Neuron (in vitro differentiated cells): ENCODE measurements at regions not wholly inside any gene's neighbourhood (a gene's known extent, or its start where the extent isn't known, plus 50 kb on each side); places are given as distances from the start of the nearest gene placed in this dataset.

Experiments
- H2AFZ ChIP-seq: one replicate; pipeline ENCODE4 v1.6.1; 2013; ENCODE audit warnings: low read depth, mild to moderate bottlenecking, inconsistent platforms, low read length, moderate library complexity
- H3K27me3 ChIP-seq: one replicate; pipeline ENCODE4 v1.6.1; 2013; ENCODE audit warnings: low read length; ENCODE audit not compliant: insufficient read depth
- H3K36me3 ChIP-seq: one replicate; pipeline ENCODE4 v1.6.1; 2013; ENCODE audit warnings: low read length; ENCODE audit not compliant: insufficient read depth
- H3K4me1 ChIP-seq: one replicate; pipeline ENCODE4 v1.6.1; 2013; ENCODE audit warnings: low read length; ENCODE audit not compliant: insufficient read depth
- H3K4me3 ChIP-seq: 2 replicates; pipeline ENCODE4 v1.5.1; 2013; ENCODE audit warnings: mild to moderate bottlenecking, low read length, moderate library complexity
- H3K9me3 ChIP-seq: one replicate; pipeline ENCODE4 v1.6.1; 2013; ENCODE audit warnings: low read length

DNA sequence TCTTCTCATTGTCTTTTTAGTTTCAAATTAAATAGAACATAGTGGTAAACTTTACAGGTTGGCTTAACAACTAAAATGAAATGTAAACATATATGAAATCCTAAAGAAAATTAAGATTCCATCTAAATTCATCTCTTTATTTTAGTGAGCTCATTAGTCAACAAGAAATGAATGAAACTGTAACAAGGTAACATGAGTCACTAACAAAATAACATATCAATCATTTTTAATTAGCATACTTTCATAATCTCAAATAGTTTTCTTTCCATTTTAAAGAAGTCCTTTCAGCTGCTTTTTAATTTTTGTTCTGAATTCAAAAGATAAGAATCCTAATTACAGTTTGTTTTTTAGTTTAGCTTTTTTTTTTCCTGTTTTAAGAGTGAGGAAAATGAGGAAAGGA lies 688.6 kb upstream of the TENM4 start:
- Histone ChIP-seq H3K27me3 (no peaks in the 10 kb centered on the region), H3K4me3 (no peak overlapping the region), H3K36me3 (no peaks in the 10 kb centered on the region), H3K4me1 (no peaks in the 10 kb centered on the region), H3K9me3 (no peaks in the 10 kb centered on the region), H2AFZ (no peak overlapping the region)

DNA sequence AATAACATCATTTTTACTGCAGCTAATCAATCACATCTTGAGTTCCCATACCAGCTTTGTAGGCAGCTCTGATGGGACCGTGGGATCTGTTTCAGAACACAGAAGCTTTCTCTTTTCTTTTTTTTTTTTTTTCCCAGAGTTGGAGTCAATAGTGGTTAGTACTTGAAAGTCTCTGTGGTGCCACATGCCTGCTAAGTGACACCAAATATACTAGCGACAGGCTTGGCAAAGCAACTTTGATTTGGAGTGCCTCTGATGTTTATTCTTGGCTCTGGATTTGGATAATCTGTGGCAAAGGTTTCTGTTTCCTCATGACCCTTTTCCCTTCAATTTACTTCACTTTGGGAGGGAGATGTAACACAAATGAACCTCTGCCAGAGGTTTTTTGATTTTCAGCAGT lies 681.4 kb upstream of the TENM4 start:
- Histone ChIP-seq H2AFZ (no peak overlapping the region), H3K27me3 (no peaks in the 10 kb centered on the region), H3K9me3 (peaks cover 2% of the 10 kb centered on the region), H3K36me3 (no peaks in the 10 kb centered on the region), H3K4me3 (no peak overlapping the region), H3K4me1 (peaks cover 11% of the 10 kb centered on the region)

DNA sequence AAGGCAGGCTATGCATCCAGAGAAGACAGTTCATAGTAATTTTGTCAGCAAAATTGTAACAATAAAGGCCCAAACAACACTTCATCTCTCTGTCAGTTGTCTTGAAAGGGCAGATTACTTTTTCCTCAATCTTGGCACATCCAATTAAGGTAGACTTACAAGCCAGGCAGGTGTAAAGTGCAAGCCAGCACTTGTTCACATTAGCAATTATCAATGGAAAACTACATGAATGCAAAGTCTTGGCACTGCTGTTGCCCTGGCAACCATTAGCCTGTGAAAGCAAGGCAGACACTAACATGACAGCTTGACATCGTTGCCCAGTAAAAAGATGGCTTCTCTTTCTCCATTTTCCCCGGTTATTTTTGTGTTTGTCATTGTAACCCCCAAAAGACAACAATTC lies 677.2 kb upstream of the TENM4 start:
- H3K4me3 ChIP-seq: no peak overlapping the region
- no peaks in the 10 kb centered on the region for H3K27me3 ChIP-seq

DNA sequence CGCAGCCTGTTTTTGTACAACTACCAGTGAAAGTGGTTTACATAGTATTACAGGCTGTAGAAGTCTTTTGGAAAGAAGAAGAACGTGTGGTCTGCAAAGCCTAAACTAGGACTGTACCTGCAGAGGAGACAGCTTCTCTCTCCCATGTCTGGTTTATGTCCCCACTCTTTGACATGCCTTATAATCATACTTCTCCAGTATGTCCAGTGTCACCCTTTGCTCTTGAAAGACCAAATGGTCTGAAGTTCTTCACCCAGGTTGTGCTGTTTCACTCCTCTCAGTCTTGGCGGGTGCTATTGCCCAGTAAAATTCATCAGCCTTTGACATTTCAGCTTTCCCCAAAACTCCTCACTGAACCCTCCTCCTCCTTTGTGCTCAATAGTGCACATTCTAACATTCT lies 676.0 kb upstream of the TENM4 start:
- Histone ChIP-seq H3K4me3 (no peak overlapping the region), H3K27me3 (no peaks in the 10 kb centered on the region), H3K36me3 (no peaks in the 10 kb centered on the region), H3K4me1 (peaks cover 11% of the 10 kb centered on the region), H2AFZ (no peak overlapping the region), H3K9me3 (no peaks in the 10 kb centered on the region)

More for the DNA sequence above, 677.2 kb upstream of the TENM4 start:
- Histone ChIP-seq H3K9me3 (no peaks in the 10 kb centered on the region), H3K36me3 (no peaks in the 10 kb centered on the region), H3K4me1 (peaks cover 11% of the 10 kb centered on the region), H2AFZ (no peak overlapping the region)

DNA sequence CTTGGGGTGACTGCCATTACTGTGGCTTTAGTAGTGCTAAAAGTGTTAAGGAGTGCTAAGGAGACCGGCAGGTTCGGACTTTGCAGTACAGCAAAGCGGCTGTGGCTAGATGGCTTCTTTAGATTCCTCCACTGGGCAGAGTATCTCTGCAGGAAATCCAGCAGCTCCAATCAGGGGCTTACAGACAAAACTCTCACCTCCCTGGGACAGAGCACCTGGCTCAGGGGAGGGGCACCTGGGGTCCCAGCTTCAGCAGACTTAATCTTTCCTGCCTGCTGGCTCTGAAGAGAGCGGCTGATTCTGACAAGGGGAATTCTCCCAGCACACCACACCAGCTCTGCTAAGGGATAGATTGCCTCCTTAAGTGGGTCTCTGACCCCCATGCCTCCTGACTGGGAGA lies 668.8 kb upstream of the TENM4 start:
- Histone ChIP-seq H3K36me3 (no peaks in the 10 kb centered on the region), H3K27me3 (no peaks in the 10 kb centered on the region), H3K4me1 (no peaks in the 10 kb centered on the region), H3K9me3 (no peaks in the 10 kb centered on the region), H3K4me3 (no peak overlapping the region), H2AFZ (no peak overlapping the region)

DNA sequence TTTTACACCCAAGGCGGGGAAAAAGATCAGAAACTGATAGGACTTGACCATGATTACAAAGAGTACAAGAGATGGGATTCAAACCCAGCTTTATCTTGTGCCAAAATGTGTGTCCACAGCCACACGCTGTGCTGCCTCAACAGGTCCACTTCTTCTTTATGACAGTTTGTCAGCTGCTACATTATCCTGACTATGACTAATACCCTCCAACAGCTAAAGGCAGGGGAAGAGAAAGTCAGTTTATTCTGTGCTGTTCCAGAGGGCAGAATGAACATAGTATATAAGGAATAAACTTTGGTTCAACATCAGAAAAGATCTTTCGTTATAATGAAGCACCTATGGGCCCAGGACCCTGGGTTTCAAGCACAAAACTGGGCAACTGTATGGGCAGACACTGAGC lies 668.2 kb upstream of the TENM4 start:
- Histone ChIP-seq H2AFZ (no peak overlapping the region), H3K36me3 (no peaks in the 10 kb centered on the region), H3K4me3 (no peak overlapping the region), H3K9me3 (no peaks in the 10 kb centered on the region), H3K4me1 (no peaks in the 10 kb centered on the region), H3K27me3 (no peaks in the 10 kb centered on the region)

DNA sequence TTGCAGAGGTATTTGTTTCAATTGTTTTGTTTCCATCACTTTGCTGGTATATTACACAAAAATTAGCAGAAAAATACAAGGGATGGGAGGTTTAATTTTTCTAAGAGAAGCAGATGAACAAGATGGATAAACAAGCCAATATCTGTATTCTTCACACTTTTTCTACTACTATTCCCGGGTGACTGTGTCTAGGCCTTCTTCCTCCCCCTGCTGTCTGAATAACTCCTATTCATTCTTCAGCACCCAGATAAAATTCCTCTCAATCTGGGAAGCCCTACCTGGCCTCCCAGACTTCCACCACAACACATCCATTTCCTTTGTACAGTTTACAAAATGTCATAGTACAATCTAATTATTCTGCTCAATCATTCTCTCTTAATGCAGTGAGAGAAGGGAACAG lies 666.6 kb upstream of the TENM4 start:
- Histone ChIP-seq H3K4me1 (peaks cover 2% of the 10 kb centered on the region), H2AFZ (no peak overlapping the region), H3K27me3 (no peaks in the 10 kb centered on the region), H3K4me3 (no peak overlapping the region), H3K36me3 (no peaks in the 10 kb centered on the region), H3K9me3 (no peaks in the 10 kb centered on the region)

DNA sequence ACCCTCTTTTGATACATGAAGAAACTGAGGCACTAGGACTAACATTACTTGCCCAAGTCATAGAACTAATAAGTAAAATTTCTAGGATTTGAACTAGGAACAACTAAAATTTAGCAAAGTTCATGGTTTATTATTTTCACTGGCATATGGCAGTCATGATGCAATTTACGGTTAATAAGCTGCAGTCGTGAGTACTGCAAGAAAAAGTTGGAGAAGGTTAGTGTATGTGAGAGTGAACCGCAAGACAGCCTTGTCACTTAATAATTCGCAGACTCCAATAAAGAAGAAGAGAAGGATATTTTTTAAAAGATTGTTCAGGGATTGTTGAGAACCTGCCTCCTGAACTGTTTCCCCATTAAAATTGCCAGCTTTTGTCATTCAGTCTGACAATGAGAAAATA lies 663.4 kb upstream of the TENM4 start:
- H3K27me3 ChIP-seq: no peaks in the 10 kb centered on the region
- no peaks in the 10 kb centered on the region for H3K36me3 ChIP-seq
- peaks cover 2% of the 10 kb centered on the region for H3K4me1 ChIP-seq
- H2AFZ ChIP-seq: no peak overlapping the region
- no peaks in the 10 kb centered on the region for H3K9me3 ChIP-seq
- no peak overlapping the region for H3K4me3 ChIP-seq

DNA sequence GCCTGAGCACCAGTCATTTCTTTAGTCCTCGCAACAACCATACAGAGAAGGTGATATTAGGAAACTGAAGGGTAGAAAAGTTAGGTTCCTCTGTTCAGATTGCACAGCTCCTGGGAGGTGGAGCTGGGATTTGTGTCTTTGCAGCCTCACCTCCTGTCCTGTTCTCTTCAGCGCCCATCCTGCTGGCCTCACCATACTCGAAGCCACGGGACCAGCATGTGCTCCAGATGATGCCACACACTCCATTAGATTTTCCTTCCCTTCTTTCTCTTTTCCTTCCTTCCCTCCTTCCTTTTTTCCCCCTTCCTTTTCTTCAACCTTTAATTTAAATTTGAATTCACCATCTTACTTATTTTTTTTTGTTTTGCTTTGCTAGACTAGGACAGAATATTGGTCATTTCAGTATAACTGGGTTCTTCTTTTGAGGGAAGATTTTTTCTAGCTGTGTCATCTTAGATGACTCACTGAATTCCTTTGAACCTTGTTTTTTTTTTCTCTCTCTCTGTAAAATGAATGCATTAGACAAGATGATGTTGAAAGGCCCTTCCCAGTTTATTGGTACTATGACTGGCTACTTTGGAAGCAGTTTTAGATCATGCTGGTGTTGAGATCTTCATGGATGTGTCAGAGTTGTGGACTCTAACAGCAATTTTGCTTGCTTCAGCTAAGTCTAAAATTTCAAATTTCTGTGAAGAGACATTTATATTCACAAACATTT lies 662.5 kb upstream of the TENM4 start:
- peaks cover 2% of the 10 kb centered on the region for H3K4me1 ChIP-seq
- H3K36me3 ChIP-seq: no peaks in the 10 kb centered on the region
- H3K4me3 ChIP-seq: no peak overlapping the region
- H2AFZ ChIP-seq: peak overlapping the region; percentile 43
- H3K27me3 ChIP-seq: no peaks in the 10 kb centered on the region
- H3K9me3 ChIP-seq: no peaks in the 10 kb centered on the region

DNA sequence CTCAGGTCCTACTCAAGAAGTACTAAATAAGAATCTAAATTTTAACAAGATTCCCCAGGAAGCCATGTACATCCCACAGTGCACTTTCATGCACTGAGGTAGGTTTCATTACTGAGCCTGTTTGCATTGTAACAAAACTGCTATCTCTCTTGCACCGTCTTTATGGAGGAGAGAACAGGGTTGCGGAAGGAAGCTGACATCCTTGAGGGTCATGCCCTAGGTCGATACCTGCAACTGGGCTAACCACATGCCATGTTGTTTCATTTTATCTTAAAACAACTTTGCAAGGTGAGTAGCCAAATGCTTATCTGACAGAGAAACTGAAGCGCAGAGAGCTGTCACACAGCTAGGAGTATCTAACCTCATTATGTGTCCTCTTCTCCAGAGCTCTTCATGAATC lies 656.3 kb upstream of the TENM4 start:
- H3K36me3 ChIP-seq: no peaks in the 10 kb centered on the region
- no peak overlapping the region for H3K4me3 ChIP-seq
- H3K27me3 ChIP-seq: no peaks in the 10 kb centered on the region
- H3K4me1 ChIP-seq: no peaks in the 10 kb centered on the region
- no peak overlapping the region for H2AFZ ChIP-seq
- H3K9me3 ChIP-seq: no peaks in the 10 kb centered on the region

DNA sequence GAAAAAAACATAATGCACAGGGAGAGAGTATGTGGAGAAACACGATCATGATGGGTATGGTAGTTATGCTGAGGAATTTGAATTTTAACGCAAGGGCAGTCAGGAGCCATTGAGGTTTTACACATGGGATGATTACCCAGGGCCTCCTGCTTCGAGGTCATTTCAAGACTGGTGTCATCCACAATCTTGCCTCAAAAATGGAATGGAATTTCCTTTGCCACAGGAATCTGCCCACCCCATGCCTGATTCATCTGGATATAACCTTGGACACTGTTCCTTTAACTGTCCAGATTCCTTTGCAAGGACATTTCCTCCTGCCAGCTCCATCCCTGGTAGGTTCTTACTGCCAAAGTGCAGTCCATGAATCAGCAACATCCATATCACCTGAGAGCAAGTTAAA lies 655.9 kb upstream of the TENM4 start:
- Histone ChIP-seq H2AFZ (no peak overlapping the region), H3K36me3 (no peaks in the 10 kb centered on the region), H3K4me3 (no peak overlapping the region), H3K4me1 (no peaks in the 10 kb centered on the region), H3K27me3 (no peaks in the 10 kb centered on the region), H3K9me3 (no peaks in the 10 kb centered on the region)

DNA sequence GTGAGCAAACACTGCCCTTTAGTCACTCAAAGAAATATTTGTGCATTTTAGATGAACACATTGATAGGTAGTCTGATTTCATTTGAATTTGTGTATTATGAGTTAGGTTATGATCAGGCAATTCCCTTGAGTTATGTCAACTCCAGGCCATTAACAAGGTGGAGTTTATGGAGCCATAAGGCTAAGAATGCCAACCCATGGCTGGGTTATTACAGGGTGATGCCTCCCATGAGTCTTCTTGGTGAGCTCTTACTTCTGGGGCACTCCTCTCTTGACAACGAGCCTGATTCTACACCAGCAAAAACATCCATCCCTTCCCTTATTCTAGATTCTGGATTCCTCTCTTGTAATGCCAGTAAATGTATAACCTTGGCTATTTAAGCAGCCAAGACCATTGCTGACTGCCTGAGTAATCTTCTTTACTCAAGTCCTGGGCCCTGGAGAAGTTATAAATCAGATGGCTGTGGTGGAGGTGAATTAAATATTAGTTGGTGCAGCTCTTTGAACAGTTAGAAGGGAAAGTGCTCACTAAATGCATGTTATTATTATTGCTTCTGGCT lies 645.7 kb upstream of the TENM4 start:
- Histone ChIP-seq H2AFZ (no peak overlapping the region), H3K4me1 (peaks cover 12% of the 10 kb centered on the region), H3K9me3 (no peaks in the 10 kb centered on the region), H3K27me3 (no peaks in the 10 kb centered on the region), H3K36me3 (no peaks in the 10 kb centered on the region), H3K4me3 (no peak overlapping the region)

DNA sequence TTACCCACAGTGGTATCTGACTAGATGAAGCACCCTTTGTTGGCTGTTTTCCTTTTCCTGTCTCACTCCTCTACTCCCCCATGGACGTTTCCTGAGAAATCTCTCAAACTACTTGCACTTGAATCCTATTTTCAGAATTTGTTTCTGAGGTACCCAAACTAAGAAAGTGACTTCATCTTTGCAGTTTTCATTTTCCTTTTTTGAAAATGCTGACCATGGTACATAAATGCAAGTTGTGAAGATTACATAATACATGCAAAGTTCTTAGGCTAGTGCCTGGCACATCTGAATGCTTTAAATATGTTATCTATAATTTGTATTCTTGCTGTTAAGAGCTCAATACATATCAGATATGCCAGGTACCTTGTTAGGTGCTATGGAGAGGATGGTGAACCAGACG lies 644.7 kb upstream of the TENM4 start:
- Histone ChIP-seq H3K36me3 (no peaks in the 10 kb centered on the region), H3K4me3 (no peak overlapping the region), H3K9me3 (no peaks in the 10 kb centered on the region), H2AFZ (no peak overlapping the region), H3K4me1 (peaks cover 12% of the 10 kb centered on the region), H3K27me3 (no peaks in the 10 kb centered on the region)

DNA sequence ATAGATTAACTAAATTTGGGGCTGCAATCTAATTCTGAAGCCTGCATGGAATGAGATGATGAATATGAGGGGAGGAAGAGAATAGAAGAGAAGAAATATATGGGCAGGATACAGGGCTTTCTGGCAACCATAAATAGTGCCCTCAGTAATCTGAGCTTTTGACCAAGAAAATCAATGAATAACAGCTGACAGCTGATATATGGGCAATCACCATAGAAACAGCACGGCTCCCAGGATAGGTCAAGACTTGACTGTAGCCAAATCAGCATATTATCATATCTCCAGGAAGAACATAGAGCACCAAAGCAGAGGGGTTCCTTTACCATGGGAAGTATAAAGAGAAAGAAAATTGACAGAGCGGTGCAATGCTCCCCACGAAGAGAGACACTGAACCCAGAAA lies 643.8 kb upstream of the TENM4 start:
- Histone ChIP-seq H3K27me3 (no peaks in the 10 kb centered on the region), H2AFZ (no peak overlapping the region), H3K9me3 (no peaks in the 10 kb centered on the region), H3K4me1 (peaks cover 12% of the 10 kb centered on the region), H3K4me3 (no peak overlapping the region), H3K36me3 (no peaks in the 10 kb centered on the region)
